Neutrophil (primary cell): ENCODE measurements at regions not wholly inside any gene's neighbourhood (a gene's known extent, or its start where the extent isn't known, plus 50 kb on each side); places are given as distances from the start of the nearest gene placed in this dataset.

ENCODE experiments used
- H3K27ac ChIP-seq: fragments of 200-600 bp; sonication (generic); 2 replicates; pipeline ENCODE4 v1.5.1; 2016; ENCODE audit warnings: mild to moderate bottlenecking, moderate library complexity
- H3K27me3 ChIP-seq: fragments of 200-600 bp; sonication (generic); 2 replicates; pipeline ENCODE4 v1.6.0; 2016; ENCODE audit warnings: mild to moderate bottlenecking
- H3K36me3 ChIP-seq: fragments of 200-600 bp; sonication (generic); 2 replicates; pipeline ENCODE4 v1.5.1; 2017
- H3K4me1 ChIP-seq, 2 experiments: fragments of 200-600 bp in 1 of 2; sonication (generic) in 1 of 2; 1 replicate in 1 of 2; 2 replicates in 1 of 2; pipeline versions ENCODE4 v1.5.1 to v1.6.1; 2013 to 2016; ENCODE audit warnings: low read depth in 1 of 2, low read length in 1 of 2, mild to moderate bottlenecking in 1 of 2, moderate library complexity in 1 of 2; ENCODE audit not compliant: control insufficient read depth in 1 of 2, insufficient read depth in 1 of 2
- H3K4me3 ChIP-seq, 2 experiments: fragments of 200-600 bp in 1 of 2; sonication (generic) in 1 of 2; 1 replicate in 1 of 2; 2 replicates in 1 of 2; pipeline ENCODE4 v1.5.1; 2013 to 2016; ENCODE audit warnings: low read depth in 1 of 2, low read length in 1 of 2, mild to moderate bottlenecking in 1 of 2, moderate library complexity in 1 of 2
- H3K9me3 ChIP-seq: fragments of 200-600 bp; sonication (generic); 2 replicates; pipeline ENCODE4 v1.5.1; 2016
- TF ChIP-seq, protein P1 (sequence below): fragments of 200-600 bp; sonication (generic); IDR thresholded peaks from 2 replicates; pipeline ENCODE4 v1.5.1; 2016; ENCODE audit warnings: antibody characterized with exemption

DNA sequence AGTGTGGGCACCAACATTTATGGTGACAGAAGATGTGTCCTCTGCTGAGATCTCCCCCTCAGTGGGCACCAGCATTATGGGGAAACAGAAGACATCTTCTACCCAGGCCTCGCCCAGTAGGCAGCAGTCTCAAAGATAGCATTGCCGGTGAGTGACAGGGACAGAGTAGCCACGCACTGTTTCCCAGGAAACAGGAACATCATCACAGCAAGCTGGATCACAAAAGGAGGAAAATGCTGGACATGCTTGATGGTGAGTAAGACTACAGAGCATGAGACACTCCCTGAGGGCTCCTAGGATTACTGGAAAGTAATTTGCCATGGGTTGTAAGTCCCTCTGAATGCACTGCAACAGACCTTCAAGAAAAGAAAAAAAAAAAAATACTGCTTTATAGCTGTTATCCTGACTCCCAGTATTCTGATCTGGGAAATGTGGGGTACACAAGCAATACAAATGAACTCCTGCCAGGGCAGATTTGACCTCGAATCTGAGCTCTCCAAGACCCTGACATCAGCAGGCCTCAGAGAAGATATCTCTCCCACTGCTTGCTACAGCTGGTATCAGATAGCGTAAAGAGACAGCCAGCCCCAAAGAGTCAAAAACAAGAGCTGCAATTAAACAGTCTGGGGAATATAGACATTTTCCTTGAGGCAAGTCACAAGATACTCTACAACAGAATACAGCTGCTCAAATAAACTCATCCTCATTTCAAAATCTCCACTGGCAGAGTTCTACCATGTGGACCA lies 180.4 kb downstream of the RBM26 start:
- H3K4me1 ChIP-seq = no peaks in the 10 kb centered on the region
- TF ChIP-seq, protein P1, sequence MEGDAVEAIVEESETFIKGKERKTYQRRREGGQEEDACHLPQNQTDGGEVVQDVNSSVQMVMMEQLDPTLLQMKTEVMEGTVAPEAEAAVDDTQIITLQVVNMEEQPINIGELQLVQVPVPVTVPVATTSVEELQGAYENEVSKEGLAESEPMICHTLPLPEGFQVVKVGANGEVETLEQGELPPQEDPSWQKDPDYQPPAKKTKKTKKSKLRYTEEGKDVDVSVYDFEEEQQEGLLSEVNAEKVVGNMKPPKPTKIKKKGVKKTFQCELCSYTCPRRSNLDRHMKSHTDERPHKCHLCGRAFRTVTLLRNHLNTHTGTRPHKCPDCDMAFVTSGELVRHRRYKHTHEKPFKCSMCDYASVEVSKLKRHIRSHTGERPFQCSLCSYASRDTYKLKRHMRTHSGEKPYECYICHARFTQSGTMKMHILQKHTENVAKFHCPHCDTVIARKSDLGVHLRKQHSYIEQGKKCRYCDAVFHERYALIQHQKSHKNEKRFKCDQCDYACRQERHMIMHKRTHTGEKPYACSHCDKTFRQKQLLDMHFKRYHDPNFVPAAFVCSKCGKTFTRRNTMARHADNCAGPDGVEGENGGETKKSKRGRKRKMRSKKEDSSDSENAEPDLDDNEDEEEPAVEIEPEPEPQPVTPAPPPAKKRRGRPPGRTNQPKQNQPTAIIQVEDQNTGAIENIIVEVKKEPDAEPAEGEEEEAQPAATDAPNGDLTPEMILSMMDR = no peak
- H3K36me3 ChIP-seq = no peaks in the 10 kb centered on the region
- H3K27me3 ChIP-seq = no peaks in the 10 kb centered on the region
- no peak overlapping the region for H3K4me3 ChIP-seq
- H3K27ac ChIP-seq = no peak overlapping the region
- no peaks in the 10 kb centered on the region for H3K9me3 ChIP-seq

DNA sequence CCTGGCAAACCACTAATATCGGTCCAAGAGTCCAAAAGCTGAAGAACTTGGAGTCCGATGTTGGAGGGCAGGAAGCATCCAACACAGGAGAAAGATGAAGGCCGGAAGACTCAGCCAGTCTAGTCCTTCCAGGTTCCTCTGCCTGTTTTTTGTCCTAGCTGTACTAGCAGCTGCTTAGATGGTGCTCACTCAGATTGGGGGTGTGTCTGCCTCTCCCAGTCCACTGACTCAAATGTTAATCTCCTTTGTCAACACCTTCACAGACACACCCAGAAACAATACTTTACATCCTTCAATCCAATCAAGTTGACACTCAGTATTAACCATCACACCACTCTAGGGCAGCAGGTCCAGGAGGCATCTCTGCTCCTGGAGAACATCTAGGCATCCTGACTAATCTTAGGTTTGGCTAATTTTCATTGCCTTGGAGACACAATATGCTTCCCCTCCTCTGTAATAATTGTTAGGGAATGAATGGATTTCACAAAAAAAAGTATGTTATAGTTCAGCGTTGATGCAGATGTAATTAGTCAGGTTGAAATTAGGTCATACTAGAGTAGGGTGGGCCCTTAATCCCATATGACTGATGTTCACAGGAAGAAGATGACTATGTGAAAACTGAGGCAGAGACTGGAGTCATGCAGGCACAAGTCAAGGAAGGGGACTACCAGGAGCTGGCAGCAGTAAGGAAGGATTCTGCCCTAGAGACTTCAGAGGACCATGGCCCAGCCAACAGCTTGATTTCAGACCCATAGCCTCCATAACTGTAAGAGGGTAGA lies 183.4 kb downstream of the RBM26 start:
- Histone ChIP-seq H3K9me3 (no peaks in the 10 kb centered on the region), H3K27me3 (no peaks in the 10 kb centered on the region), H3K4me3 (no peak overlapping the region), H3K36me3 (no peaks in the 10 kb centered on the region), H3K27ac (no peak overlapping the region), H3K4me1 (no peaks in the 10 kb centered on the region)
- TF ChIP-seq, protein P1 = no peak

DNA sequence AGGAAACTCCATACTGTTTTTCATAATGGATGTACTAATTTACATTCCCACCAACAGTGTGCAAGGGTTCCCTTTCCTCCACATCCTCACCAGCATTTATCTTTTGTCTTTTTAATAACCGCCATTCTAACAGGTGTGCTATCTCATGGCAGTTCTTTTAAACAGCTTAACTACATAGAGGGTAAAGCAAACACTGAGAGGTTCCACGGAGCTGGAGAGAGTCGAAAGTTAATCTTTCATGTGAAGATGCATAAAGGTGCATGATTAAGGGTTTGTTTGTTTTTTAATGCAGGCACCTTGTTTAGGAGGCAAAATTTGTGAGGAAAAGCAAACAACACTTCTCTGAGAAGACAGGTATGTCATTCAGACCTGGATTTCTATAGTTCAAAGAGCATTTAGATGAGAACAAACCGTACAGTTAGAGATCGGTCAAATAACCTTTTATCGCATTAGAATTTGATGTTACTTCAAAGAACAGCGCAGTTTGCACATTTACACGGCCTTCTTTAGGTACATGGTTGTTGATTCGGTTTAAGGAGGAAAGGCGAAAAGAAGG lies 193.9 kb downstream of the RBM26 start:
- Histone ChIP-seq H3K36me3 (no peaks in the 10 kb centered on the region), H3K9me3 (peaks cover 3% of the 10 kb centered on the region), H3K4me3 (no peak overlapping the region), H3K27me3 (no peaks in the 10 kb centered on the region), H3K27ac (no peak overlapping the region), H3K4me1 (no peaks in the 10 kb centered on the region)
- TF ChIP-seq, protein P1 = no peak

DNA sequence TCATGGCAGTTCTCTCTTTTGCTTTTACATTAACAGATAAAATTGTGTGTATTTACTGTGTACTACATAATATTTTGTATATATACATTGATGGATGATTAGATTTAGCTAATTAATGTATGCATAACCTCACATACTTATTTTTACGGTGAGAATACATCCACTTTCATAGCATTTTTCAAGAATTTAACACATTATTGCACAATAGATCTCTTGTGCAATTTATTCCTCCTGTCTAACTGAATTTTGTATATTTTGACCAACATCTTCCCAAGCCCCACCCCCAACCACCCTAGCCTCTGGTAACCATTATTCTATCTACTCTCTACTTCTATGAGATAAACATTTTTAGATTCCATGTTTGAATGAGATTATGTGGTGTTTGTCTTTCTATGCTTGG lies 194.7 kb downstream of the RBM26 start:
- Histone ChIP-seq H3K27ac (no peak overlapping the region), H3K27me3 (no peaks in the 10 kb centered on the region), H3K9me3 (peaks cover 3% of the 10 kb centered on the region), H3K4me1 (no peaks in the 10 kb centered on the region), H3K4me3 (no peak overlapping the region), H3K36me3 (no peaks in the 10 kb centered on the region)
- TF ChIP-seq, protein P1 = no peak

DNA sequence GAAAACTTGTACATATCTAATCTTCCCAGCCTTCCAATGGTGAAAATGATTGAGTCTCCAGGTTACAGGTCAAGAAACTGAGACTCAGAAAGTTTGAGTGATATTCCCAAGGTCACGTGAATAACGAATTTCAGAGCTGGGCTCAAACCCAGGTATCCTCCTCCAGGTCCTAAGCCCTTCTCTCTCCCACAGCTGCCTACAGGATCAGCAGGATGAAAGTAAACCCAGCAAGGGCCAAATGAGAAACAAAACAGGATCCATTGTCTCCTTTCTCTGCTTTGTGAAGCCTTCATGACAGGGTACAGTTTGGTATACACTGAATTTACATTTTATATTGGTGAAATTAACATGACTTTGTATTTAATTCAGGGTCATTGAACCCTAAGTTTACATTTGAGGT lies 208.1 kb downstream of the RBM26 start:
- Histone ChIP-seq H3K36me3 (no peaks in the 10 kb centered on the region), H3K27ac (no peak overlapping the region), H3K27me3 (no peaks in the 10 kb centered on the region), H3K9me3 (no peaks in the 10 kb centered on the region), H3K4me1 (no peaks in the 10 kb centered on the region), H3K4me3 (no peak overlapping the region)
- TF ChIP-seq, protein P1 = no peak
